ENCODE measurements at regions not wholly inside any gene's neighbourhood (a gene's known extent, or its start where the extent isn't known, plus 50 kb on each side); places are given as distances from the start of the nearest gene placed in this dataset.

DNA sequence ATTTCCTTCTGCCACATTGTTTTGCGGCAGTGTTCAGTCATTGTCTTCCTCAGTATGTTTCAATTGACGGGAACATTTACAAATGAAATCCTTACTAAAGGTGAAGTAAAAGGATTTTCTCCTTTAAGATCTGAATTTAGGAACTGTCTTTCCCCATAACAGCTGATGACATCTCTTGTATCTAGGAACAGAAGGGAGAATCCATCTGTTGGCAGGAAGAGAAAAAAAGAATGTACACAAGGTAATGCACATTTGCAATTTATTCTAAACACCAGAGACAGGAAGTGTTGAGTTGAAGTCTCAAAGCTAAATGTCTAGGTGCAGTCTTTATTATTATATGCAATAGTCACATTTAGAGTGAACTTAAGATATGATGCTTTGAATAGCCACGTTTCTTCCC lies 334.5 kb downstream of the HDGFL1 start:
- CTCF ChIA-PET: interaction anchor here (0.7 kb wide), 1 partner anchor 108 kb away, joined by 3 read pairs; no protein-coding TSS in a partner anchor
- POLR2A ChIA-PET: no interaction called here

DNA sequence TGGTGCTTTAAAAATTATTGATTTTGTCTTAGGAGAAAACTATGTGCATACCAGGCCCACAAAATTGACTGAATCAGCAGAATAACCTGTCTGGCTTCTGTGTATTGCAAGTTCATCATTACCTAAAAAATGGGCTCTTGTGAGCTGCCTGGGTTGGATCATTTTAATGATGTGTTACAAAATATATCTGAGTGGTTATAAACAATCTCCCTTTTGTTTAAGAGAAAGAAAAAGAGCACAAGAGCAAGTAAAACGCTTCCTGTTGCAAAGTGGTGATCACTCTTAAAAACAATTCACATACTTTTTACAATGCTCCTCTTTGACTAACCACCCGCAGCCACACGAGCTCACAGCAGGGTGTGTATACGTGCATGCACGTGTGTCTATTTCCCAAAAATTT lies 335.1 kb downstream of the HDGFL1 start:
- CTCF ChIA-PET: interaction anchor here (0.6 to 1.2 kb wide), 3 partner anchors 13 to 956 kb away, joined by 3 to 4 read pairs (median 3); no protein-coding TSS in a partner anchor
- POLR2A ChIA-PET: no interaction called here
- H3K27ac ChIP-seq (ENCODE audit: extremely low read depth, low read depth, low read length): no peak overlapping the region
- TF ChIP-seq FEZF1 (tag by site-specific recombination; IDR thresholded peaks at IDR 0.05): no peak
- no peak for TF ChIP-seq ZNF48 (tag by site-specific recombination; IDR thresholded peaks at IDR 0.05)
- TF ChIP-seq ZNF701 (tag by site-specific recombination; IDR thresholded peaks at IDR 0.05): no peak
- no peak for TF ChIP-seq ZNF560 (tag by site-specific recombination; IDR thresholded peaks at IDR 0.05; ENCODE audit: borderline replicate concordance)
- no peak for TF ChIP-seq BCL11A (tag by site-specific recombination; IDR thresholded peaks at IDR 0.05; ENCODE audit: low read depth)
- no peak for TF ChIP-seq TCF7L2 (IDR thresholded peaks at IDR 0.05; ENCODE audit: borderline replicate concordance, low read depth, low read length)
- TF ChIP-seq ZNF2 (tag by site-specific recombination; IDR thresholded peaks at IDR 0.05): no peak
- no peak for TF ChIP-seq BCL11B (tag by site-specific recombination; IDR thresholded peaks at IDR 0.05; ENCODE audit: low read depth)

More for the DNA sequence above, 334.5 kb downstream of the HDGFL1 start:
- H3K4me3 ChIP-seq (ENCODE audit: low read depth, low read length): no peak overlapping the region
- H3K36me3 ChIP-seq (ENCODE audit: control insufficient read depth in 2 of 2, insufficient read depth in 1 of 2, low read length in 2 of 2): no peaks in the 10 kb centered on the region
- H3K4me1 ChIP-seq (ENCODE audit: control insufficient read depth, insufficient read depth, low read length): no peaks in the 10 kb centered on the region
- TF ChIP-seq ZNF169 (tag by site-specific recombination; IDR thresholded peaks at IDR 0.05): no peak
- TF ChIP-seq, protein P1, sequence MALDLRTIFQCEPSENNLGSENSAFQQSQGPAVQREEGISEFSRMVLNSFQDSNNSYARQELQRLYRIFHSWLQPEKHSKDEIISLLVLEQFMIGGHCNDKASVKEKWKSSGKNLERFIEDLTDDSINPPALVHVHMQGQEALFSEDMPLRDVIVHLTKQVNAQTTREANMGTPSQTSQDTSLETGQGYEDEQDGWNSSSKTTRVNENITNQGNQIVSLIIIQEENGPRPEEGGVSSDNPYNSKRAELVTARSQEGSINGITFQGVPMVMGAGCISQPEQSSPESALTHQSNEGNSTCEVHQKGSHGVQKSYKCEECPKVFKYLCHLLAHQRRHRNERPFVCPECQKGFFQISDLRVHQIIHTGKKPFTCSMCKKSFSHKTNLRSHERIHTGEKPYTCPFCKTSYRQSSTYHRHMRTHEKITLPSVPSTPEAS (tag by site-specific recombination; IDR thresholded peaks at IDR 0.05): no peak
- TF ChIP-seq, protein P2, sequence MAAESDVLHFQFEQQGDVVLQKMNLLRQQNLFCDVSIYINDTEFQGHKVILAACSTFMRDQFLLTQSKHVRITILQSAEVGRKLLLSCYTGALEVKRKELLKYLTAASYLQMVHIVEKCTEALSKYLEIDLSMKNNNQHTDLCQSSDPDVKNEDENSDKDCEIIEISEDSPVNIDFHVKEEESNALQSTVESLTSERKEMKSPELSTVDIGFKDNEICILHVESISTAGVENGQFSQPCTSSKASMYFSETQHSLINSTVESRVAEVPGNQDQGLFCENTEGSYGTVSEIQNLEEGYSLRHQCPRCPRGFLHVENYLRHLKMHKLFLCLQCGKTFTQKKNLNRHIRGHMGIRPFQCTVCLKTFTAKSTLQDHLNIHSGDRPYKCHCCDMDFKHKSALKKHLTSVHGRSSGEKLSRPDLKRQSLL (tag by site-specific recombination; IDR thresholded peaks at IDR 0.05): no peak
- TF ChIP-seq ZNF423 (tag by site-specific recombination; IDR thresholded peaks at IDR 0.05): no peak
- no peak for TF ChIP-seq KLF10 (tag by site-specific recombination; IDR thresholded peaks at IDR 0.05)
- TF ChIP-seq GLI2 (tag by site-specific recombination; IDR thresholded peaks at IDR 0.05; ENCODE audit: borderline replicate concordance, low read depth): no peak
- TF ChIP-seq ZNF121 (tag by site-specific recombination; IDR thresholded peaks at IDR 0.05): no peak
- no peak for TF ChIP-seq HOXA7 (CRISPR knock-in tag; IDR thresholded peaks at IDR 0.05; ENCODE audit: borderline replicate concordance)
- no peak for TF ChIP-seq ZBTB21 (tag by site-specific recombination; IDR thresholded peaks at IDR 0.05)
- TF ChIP-seq ZNF837 (tag by site-specific recombination; IDR thresholded peaks at IDR 0.05): no peak
- TF ChIP-seq, protein P3, sequence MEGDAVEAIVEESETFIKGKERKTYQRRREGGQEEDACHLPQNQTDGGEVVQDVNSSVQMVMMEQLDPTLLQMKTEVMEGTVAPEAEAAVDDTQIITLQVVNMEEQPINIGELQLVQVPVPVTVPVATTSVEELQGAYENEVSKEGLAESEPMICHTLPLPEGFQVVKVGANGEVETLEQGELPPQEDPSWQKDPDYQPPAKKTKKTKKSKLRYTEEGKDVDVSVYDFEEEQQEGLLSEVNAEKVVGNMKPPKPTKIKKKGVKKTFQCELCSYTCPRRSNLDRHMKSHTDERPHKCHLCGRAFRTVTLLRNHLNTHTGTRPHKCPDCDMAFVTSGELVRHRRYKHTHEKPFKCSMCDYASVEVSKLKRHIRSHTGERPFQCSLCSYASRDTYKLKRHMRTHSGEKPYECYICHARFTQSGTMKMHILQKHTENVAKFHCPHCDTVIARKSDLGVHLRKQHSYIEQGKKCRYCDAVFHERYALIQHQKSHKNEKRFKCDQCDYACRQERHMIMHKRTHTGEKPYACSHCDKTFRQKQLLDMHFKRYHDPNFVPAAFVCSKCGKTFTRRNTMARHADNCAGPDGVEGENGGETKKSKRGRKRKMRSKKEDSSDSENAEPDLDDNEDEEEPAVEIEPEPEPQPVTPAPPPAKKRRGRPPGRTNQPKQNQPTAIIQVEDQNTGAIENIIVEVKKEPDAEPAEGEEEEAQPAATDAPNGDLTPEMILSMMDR (tag by site-specific recombination; IDR thresholded peaks at IDR 0.05): no peak
- TF ChIP-seq, protein P4, sequence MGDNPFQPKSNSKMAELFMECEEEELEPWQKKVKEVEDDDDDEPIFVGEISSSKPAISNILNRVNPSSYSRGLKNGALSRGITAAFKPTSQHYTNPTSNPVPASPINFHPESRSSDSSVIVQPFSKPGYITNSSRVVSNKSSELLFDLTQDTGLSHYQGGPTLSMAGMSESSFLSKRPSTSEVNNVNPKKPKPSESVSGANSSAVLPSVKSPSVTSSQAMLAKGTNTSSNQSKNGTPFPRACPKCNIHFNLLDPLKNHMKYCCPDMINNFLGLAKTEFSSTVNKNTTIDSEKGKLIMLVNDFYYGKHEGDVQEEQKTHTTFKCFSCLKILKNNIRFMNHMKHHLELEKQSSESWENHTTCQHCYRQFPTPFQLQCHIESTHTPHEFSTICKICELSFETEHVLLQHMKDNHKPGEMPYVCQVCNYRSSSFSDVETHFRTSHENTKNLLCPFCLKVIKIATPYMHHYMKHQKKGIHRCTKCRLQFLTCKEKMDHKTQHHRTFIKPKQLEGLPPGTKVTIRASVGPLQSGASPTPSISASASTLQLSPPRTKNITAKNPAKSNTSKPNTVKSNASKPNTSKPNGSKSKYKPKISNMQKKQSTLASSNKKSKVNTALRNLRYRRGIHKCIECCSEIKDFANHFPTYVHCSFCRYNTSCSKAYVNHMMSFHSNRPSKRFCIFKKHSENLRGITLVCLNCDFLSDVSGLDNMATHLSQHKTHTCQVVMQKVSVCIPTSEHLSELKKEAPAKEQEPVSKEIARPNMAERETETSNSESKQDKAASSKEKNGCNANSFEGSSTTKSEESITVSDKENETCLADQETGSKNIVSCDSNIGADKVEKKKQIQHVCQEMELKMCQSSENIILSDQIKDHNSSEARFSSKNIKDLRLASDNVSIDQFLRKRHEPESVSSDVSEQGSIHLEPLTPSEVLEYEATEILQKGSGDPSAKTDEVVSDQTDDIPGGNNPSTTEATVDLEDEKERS (tag by site-specific recombination; IDR thresholded peaks at IDR 0.05): no peak
- no peak for TF ChIP-seq ZNF155 (tag by site-specific recombination; IDR thresholded peaks at IDR 0.05)
- TF ChIP-seq, protein P5, sequence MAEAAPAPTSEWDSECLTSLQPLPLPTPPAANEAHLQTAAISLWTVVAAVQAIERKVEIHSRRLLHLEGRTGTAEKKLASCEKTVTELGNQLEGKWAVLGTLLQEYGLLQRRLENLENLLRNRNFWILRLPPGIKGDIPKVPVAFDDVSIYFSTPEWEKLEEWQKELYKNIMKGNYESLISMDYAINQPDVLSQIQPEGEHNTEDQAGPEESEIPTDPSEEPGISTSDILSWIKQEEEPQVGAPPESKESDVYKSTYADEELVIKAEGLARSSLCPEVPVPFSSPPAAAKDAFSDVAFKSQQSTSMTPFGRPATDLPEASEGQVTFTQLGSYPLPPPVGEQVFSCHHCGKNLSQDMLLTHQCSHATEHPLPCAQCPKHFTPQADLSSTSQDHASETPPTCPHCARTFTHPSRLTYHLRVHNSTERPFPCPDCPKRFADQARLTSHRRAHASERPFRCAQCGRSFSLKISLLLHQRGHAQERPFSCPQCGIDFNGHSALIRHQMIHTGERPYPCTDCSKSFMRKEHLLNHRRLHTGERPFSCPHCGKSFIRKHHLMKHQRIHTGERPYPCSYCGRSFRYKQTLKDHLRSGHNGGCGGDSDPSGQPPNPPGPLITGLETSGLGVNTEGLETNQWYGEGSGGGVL (tag by site-specific recombination; IDR thresholded peaks at IDR 0.05): no peak
- TF ChIP-seq ZXDB (tag by site-specific recombination; IDR thresholded peaks at IDR 0.05): no peak
- no peak for TF ChIP-seq ZNF521 (tag by site-specific recombination; IDR thresholded peaks at IDR 0.05)
- no peak for TF ChIP-seq ZNF623 (tag by site-specific recombination; IDR thresholded peaks at IDR 0.05)
- no peak for TF ChIP-seq TRIM28 (IDR thresholded peaks at IDR 0.05; ENCODE audit: borderline replicate concordance, low read length)
- TF ChIP-seq ZNF747 (tag by site-specific recombination; IDR thresholded peaks at IDR 0.05): no peak
- TF ChIP-seq ZNF624 (tag by site-specific recombination; IDR thresholded peaks at IDR 0.05): no peak
- H3K9me3 ChIP-seq (ENCODE audit: control insufficient read depth, insufficient read depth, low read depth, low read length): no peaks in the 10 kb centered on the region
- no peak overlapping the region for H3K27ac ChIP-seq (ENCODE audit: extremely low read depth, low read depth, low read length)

More for the DNA sequence above, 335.1 kb downstream of the HDGFL1 start:
- no peak overlapping the region for H3K4me3 ChIP-seq (ENCODE audit: low read depth, low read length)
- no peaks in the 10 kb centered on the region for H3K4me1 ChIP-seq (ENCODE audit: control insufficient read depth, insufficient read depth, low read length)
- no peaks in the 10 kb centered on the region for H3K9me3 ChIP-seq (ENCODE audit: control insufficient read depth, insufficient read depth, low read depth, low read length)
- H3K36me3 ChIP-seq (ENCODE audit: control insufficient read depth in 2 of 2, insufficient read depth in 1 of 2, low read length in 2 of 2): no peaks in the 10 kb centered on the region
